Heart left ventricle (tissue), 16 donors: ENCODE measurements at regions not wholly inside any gene's neighbourhood (a gene's known extent, or its start where the extent isn't known, plus 50 kb on each side); places are given as distances from the start of the nearest gene placed in this dataset.
A peak's percentile ranks its signal among the peaks of the same experiment; 100 is the strongest.

ENCODE experiments used
- ATAC-seq, 4 donors: fragments of 200-7000 bp; cut with Tn5 transposase; one replicate each; pipeline ENCODE4 v1.9.1; 2020 to 2022; ENCODE audit warnings: moderate library complexity in 4 of 4, mild to moderate bottlenecking in 3 of 4, moderate number of reproducible peaks in 1 of 4
- DNase-seq, 5 donors: peaks; one replicate each; pipeline ENCODE4 v3.0.0-alpha.2; 2020
- H3K27ac ChIP-seq, 12 donors: fragments of 200-600 bp; sonication (generic) in 4 of 12; one replicate each; pipeline versions ENCODE4 v1.5.0 to v1.8.0; 2016 to 2022; ENCODE audit warnings: mild to moderate bottlenecking in 2 of 12
- H3K27me3 ChIP-seq, 9 donors: fragments of 200-600 bp; sonication (generic) in 2 of 9; one replicate each; pipeline versions ENCODE4 v1.5.1 to v1.8.0; 2016 to 2022; ENCODE audit warnings: mild to moderate bottlenecking in 3 of 9
- H3K36me3 ChIP-seq, 9 donors: fragments of 200-600 bp; sonication (generic) in 2 of 9; one replicate each; pipeline versions ENCODE4 v1.5.0 to v1.8.0; 2018 to 2022; ENCODE audit warnings: mild to moderate bottlenecking in 2 of 9
- H3K4me1 ChIP-seq, 12 donors: fragments of 200-600 bp; sonication (generic) in 4 of 12; one replicate each; pipeline versions ENCODE4 v1.5.0 to v1.8.0; 2016 to 2022; ENCODE audit warnings: mild to moderate bottlenecking in 3 of 12
- H3K4me3 ChIP-seq, 12 donors: fragments of 200-600 bp; sonication (generic) in 4 of 12; one replicate each; pipeline versions ENCODE4 v1.5.0 to v1.8.0; 2017 to 2022; ENCODE audit warnings: mild to moderate bottlenecking in 9 of 12, moderate library complexity in 4 of 12
- H3K9me3 ChIP-seq, 12 donors: fragments of 200-600 bp; sonication (generic) in 4 of 12; one replicate each; pipeline versions ENCODE4 v1.5.0 to v1.8.0; 2016 to 2022; ENCODE audit warnings: mild to moderate bottlenecking in 1 of 12
- POLR2A ChIP-seq, 2 donors: fragments of 450-650 bp; IDR thresholded peaks; one replicate each; pipeline ENCODE4 v1.6.1; 2017; ENCODE audit warnings: antibody characterized with exemption in 2 of 2, mild to moderate bottlenecking in 2 of 2, moderate library complexity in 2 of 2
- WGBS, 4 donors: extraction: QIAGEN DNeasy Blood & Tissue Kit in 2 of 4; methylation state at CpG; one replicate each; pipeline versions ENCODE4 v1.1.5 to v1.1.7; 2013 to 2018; 5-methylcytosine and 5-hydroxymethylcytosine counted together
- intact Hi-C, 10 donors: fragments of 100-400 bp; cut with DNase I; formaldehyde crosslinking; loops; one replicate each; pipeline versions ENCODE4 v1.11.1 to v1.14.2; 2022
- TF ChIP-seq, protein P1 (sequence below), 12 donors: fragments of 200-600 bp; sonication (generic) in 4 of 12; IDR thresholded peaks; one replicate each; pipeline versions ENCODE4 v1.5.0 to v1.8.0; 2018 to 2022; ENCODE audit warnings: antibody characterized with exemption in 12 of 12, mild to moderate bottlenecking in 5 of 12
- donor health status: ischemic (EF 13 %, LVEDD 7.1; RV severe dilation, severe dysfunction).
- donor health status: healthy with polysubstance abuse.
- donor health status: DM: no; HTN: yes; CAD: no.
- donor health status: DM: no; HTN: no; CAD: no.
- donor health status: ischemic (EF 25% LVEDD 6.9; RV normal size, moderate dysfunction).
- donor health status: ischemic (EF 25% LVEDD 5.7; RV mildly dilated, moderate dysfunction).
- donor health status: healthy.
- donor health status: DM: yes; HTN: yes; CAD: no.
- donor health status: ischemic (EF 35%, LVEDD 5.7; RV mildly dilated, moderate dysfunction).
- donor health status: nonischemic (EF 11% LVEDD 7.7; RV severe dilation, severe dysfunction).
- donor health status: DM: yes; HTN: yes; CAD: no.
- donor health status: PGD.
- donor health status: ischemic (EF 29% LVEDD 5.4; RV normal size, mild dysfunction).
- donor health status: nonischemic (EF 23%, LVEDD 6.1; RV moderate dilation, normal function).

DNA sequence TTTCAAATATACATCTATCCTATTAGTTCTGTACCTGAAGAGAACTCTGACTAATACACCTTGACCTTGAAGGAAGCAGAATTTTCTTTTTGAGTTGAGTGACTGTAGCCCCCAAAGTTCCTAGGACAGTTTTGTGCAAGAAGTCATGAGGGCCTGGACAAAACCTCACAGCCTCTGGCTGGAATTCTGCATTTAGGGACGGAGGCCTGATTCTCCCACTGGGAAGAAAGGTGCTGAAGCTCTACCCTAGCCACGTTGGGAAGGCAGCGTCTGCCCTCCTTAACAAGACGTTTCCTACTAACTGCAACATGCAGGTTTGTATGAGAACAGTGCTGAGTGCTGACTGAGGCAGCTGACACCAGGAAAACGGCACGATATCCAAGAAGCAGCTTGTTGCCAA, 74.4 kb upstream of the ZCCHC2 start:
- Histone ChIP-seq H3K36me3 (no peaks in the 10 kb centered on the region), H3K27me3 (no peaks in the 10 kb centered on the region), H3K9me3 (peaks cover 0 to 12% (median 0%) of the 10 kb centered on the region in 12 donors), H3K4me1 (peaks cover 0 to 33% (median 11%) of the 10 kb centered on the region in 12 donors), H3K27ac (no peak overlapping the region), H3K4me3 (no peak overlapping the region)
- intact Hi-C loops = no loop called here
- TF ChIP-seq POLR2A (IDR thresholded peaks at IDR 0.05) = no peak
- TF ChIP-seq, protein P1, sequence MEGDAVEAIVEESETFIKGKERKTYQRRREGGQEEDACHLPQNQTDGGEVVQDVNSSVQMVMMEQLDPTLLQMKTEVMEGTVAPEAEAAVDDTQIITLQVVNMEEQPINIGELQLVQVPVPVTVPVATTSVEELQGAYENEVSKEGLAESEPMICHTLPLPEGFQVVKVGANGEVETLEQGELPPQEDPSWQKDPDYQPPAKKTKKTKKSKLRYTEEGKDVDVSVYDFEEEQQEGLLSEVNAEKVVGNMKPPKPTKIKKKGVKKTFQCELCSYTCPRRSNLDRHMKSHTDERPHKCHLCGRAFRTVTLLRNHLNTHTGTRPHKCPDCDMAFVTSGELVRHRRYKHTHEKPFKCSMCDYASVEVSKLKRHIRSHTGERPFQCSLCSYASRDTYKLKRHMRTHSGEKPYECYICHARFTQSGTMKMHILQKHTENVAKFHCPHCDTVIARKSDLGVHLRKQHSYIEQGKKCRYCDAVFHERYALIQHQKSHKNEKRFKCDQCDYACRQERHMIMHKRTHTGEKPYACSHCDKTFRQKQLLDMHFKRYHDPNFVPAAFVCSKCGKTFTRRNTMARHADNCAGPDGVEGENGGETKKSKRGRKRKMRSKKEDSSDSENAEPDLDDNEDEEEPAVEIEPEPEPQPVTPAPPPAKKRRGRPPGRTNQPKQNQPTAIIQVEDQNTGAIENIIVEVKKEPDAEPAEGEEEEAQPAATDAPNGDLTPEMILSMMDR (IDR thresholded peaks at IDR 0.05) = no peak
- DNase-seq (no peak), ATAC-seq (no peak)
- 52 to 60% (median 57%) methylated on average over 6 of the region's 6 CpGs for WGBS, 4 donors

DNA sequence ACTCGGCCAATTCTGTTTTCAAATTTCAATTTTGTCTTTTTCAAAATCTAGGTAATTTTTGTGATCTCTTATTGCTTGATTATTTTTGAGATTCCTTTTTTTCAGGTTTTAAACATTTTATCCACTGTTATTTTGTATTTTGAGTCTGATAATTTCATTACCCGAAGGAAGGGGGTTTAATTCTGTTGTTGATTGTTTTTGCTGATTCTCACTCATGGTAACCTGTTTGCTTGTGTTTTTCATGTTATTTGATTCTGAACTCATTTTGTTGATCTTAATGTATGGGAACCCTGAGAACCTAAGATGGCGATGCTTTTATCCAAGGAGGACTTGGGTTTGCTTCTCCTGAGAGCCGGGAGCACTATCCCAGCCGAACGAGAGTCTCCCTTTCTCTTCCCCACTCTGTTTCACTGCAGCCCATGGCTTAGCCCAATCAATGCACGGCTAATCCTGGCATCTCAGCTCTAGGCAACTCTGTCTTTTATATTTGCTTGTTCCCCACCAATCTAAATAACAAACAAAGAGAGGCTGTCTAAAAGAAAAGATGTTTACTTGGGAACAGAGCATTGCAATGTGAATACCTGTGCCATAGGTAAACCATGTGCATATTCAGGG, 73.2 kb upstream of the ZCCHC2 start:
- Histone ChIP-seq H3K36me3 (no peaks in the 10 kb centered on the region), H3K27ac (no peak overlapping the region), H3K4me3 (no peak overlapping the region), H3K27me3 (no peaks in the 10 kb centered on the region), H3K4me1 (peaks cover 0 to 33% (median 11%) of the 10 kb centered on the region in 12 donors), H3K9me3 (peaks cover 0 to 12% (median 0%) of the 10 kb centered on the region in 12 donors)
- TF ChIP-seq, protein P1 (IDR thresholded peaks at IDR 0.05) = no peak
- no peak for TF ChIP-seq POLR2A (IDR thresholded peaks at IDR 0.05)
- no peak for DNase-seq
- WGBS, 4 donors = 97 to 98% (median 98%) methylated on average over 7 of the region's 7 CpGs
- ATAC-seq = no peak
- intact Hi-C loops = loop anchor here in 2 of 10 donors (10.0 kb wide), 2 partner anchors 55 to 65 kb away; no protein-coding TSS in a partner anchor

DNA sequence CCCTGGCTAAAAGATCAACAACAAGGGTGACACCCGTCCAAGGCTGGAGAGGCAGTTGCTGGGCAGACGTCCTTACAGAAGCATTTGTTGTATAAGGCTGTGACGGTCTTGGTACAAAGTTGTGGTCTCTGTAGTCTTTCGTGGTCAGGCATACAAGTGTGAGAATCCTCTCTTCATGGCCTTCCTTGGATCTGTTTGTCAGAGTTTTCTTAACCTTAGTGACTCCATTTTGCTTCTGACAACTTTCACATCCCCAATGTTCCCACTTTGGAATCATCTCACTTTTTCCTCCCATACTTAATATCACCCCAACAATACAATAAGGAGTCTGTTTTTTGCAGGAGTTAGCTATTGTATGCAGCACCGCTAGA, 72.7 kb upstream of the ZCCHC2 start:
- WGBS, 4 donors = 89 to 92% (median 92%) methylated on average over 5 of the region's 5 CpGs
- no peak for ATAC-seq
- TF ChIP-seq, protein P1 (IDR thresholded peaks at IDR 0.05) = no peak
- TF ChIP-seq POLR2A (IDR thresholded peaks at IDR 0.05) = no peak
- DNase-seq = no peak
- no peak overlapping the region for H3K4me3 ChIP-seq
- H3K4me1 ChIP-seq = peaks cover 0 to 33% (median 11%) of the 10 kb centered on the region in 12 donors
- H3K9me3 ChIP-seq = peaks cover 0 to 12% (median 0%) of the 10 kb centered on the region in 12 donors
- peak overlapping the region in 4 of 12 donors; percentile 64 to 78 (median 75) for H3K27ac ChIP-seq
- no peaks in the 10 kb centered on the region for H3K27me3 ChIP-seq
- no peaks in the 10 kb centered on the region for H3K36me3 ChIP-seq
- intact Hi-C loops = loop anchor here in 2 of 10 donors (10.0 kb wide), 2 partner anchors 55 to 65 kb away; no protein-coding TSS in a partner anchor

DNA sequence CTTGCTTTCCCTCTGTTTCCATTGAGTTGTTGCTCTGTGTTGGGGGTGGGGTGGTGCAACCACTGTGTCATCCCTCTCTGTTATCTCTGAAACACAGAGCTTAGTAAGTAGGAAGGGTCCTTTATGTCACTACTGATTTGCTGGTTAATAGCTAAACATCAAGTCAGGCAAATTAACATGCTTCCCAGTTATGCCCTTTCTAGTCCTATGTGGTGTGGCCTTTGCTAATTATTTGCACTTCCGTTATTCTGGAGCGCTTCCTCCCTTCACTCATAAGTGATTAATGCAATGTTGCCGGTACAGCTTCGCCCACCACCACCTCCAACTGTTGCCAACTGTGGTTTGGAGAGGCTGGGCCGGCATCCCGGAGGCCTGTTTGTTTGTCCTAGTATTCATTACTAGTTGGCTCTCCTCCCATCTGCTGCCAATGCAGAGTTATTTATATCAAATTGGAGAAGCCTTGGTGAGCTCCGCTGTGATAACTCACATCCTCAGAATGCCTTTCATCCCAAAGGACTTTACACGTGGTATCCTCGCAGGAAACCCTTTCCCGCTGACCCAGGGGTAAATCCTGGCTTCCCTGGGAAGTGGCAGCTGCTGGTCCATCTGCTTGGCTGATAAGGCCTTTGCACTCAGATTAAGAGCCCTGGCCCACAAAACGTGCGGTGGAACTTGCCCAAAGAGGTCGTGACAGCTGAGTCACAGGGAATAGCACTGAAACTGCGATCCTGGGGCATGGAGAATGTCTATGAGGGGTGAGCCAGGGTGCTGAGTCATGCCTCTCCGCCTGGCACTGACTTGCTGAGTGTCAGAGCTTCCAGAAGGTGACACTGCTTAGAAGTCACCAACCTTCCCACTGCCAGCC, 72.0 kb upstream of the ZCCHC2 start:
- Histone ChIP-seq H3K27ac (peak overlapping the region in 11 of 12 donors; percentile 53 to 78 (median 73)), H3K9me3 (peaks cover 0 to 12% (median 0%) of the 10 kb centered on the region in 12 donors), H3K4me1 (peaks cover 0 to 33% (median 11%) of the 10 kb centered on the region in 12 donors), H3K27me3 (no peaks in the 10 kb centered on the region), H3K36me3 (no peaks in the 10 kb centered on the region), H3K4me3 (no peak overlapping the region)
- ATAC-seq (peak; percentile 88 to 97 (median 94)), DNase-seq (peak; percentile 58 to 87 (median 74))
- TF ChIP-seq, protein P1 (IDR thresholded peaks at IDR 0.05) = no peak
- no peak for TF ChIP-seq POLR2A (IDR thresholded peaks at IDR 0.05)
- WGBS, 4 donors = 8 to 12% (median 10%) methylated on average over 13 to 15 of the region's 15 CpGs
- intact Hi-C loops = loop anchor here in 2 of 10 donors (10.0 kb wide), 2 partner anchors 56 to 64 kb away; no protein-coding TSS in a partner anchor
